GM23338 (cell line): ENCODE measurements at regions not wholly inside any gene's neighbourhood (a gene's known extent, or its start where the extent isn't known, plus 50 kb on each side); places are given as distances from the start of the nearest gene placed in this dataset.

Source experiments
- CTCF ChIP-seq, 2 experiments: fragments of 200-600 bp in 1 of 2; sonication (generic) in 1 of 2; conservative IDR thresholded peaks; 2 replicates each; pipeline versions ENCODE4 v1.5.1 to v1.6.1; 2016 to 2017; ENCODE audit warnings: antibody characterized with exemption in 2 of 2, low read depth in 2 of 2, mild to moderate bottlenecking in 2 of 2, moderate library complexity in 1 of 2
- JUNB ChIP-seq: IDR thresholded peaks from one replicate; pipeline ENCODE4 v1.6.1; 2016; ENCODE audit warnings: antibody characterized with exemption; ENCODE audit not compliant: unreplicated experiment
- STAT1 ChIP-seq: IDR thresholded peaks from one replicate; pipeline ENCODE4 v1.6.1; 2016; ENCODE audit warnings: antibody characterized with exemption; ENCODE audit not compliant: unreplicated experiment
- TF ChIP-seq, protein P1 (sequence below): fragments of 250-450 bp; sonication (Bioruptor Pico); IDR thresholded peaks from 2 replicates; pipeline ENCODE4 v1.5.0; 2020; ENCODE audit warnings: mild to moderate bottlenecking, moderate library complexity
- TF ChIP-seq, protein P2 (sequence below): IDR thresholded peaks from one replicate; pipeline ENCODE4 v1.6.1; 2018; ENCODE audit warnings: antibody characterized with exemption; ENCODE audit not compliant: unreplicated experiment

DNA sequence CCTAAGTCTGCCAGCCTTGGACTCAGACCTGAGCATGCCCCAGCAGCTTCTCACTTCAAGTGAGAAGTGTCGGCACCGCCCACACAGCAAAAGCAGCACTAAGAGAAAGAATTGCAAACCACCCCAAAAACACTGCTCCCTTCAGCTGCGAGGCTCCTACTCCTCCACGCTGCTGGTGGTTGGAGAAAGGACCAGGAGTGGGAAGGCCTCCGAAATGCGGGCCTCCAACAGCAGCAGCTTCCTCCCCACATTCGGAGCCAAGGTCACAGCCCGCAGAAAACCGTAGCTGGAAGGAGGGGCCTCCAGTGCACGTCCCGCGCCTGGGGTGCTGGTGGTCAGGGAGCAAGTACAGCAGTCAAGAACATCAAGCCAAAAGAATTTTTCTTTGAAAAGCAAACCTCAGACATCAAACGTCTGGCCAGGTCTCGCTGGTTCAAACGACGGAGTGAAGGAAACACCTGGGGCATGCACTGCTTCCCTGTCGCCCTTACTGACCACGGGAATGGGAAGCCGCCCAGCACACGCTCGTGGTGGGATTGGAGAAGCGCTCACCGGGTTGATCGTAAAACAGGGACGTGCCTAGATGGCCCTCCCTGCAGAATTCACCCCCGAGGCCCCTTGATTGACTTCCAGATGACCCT is 185.6 kb upstream of the CST7 start (continued):
- TF ChIP-seq, protein P1, sequence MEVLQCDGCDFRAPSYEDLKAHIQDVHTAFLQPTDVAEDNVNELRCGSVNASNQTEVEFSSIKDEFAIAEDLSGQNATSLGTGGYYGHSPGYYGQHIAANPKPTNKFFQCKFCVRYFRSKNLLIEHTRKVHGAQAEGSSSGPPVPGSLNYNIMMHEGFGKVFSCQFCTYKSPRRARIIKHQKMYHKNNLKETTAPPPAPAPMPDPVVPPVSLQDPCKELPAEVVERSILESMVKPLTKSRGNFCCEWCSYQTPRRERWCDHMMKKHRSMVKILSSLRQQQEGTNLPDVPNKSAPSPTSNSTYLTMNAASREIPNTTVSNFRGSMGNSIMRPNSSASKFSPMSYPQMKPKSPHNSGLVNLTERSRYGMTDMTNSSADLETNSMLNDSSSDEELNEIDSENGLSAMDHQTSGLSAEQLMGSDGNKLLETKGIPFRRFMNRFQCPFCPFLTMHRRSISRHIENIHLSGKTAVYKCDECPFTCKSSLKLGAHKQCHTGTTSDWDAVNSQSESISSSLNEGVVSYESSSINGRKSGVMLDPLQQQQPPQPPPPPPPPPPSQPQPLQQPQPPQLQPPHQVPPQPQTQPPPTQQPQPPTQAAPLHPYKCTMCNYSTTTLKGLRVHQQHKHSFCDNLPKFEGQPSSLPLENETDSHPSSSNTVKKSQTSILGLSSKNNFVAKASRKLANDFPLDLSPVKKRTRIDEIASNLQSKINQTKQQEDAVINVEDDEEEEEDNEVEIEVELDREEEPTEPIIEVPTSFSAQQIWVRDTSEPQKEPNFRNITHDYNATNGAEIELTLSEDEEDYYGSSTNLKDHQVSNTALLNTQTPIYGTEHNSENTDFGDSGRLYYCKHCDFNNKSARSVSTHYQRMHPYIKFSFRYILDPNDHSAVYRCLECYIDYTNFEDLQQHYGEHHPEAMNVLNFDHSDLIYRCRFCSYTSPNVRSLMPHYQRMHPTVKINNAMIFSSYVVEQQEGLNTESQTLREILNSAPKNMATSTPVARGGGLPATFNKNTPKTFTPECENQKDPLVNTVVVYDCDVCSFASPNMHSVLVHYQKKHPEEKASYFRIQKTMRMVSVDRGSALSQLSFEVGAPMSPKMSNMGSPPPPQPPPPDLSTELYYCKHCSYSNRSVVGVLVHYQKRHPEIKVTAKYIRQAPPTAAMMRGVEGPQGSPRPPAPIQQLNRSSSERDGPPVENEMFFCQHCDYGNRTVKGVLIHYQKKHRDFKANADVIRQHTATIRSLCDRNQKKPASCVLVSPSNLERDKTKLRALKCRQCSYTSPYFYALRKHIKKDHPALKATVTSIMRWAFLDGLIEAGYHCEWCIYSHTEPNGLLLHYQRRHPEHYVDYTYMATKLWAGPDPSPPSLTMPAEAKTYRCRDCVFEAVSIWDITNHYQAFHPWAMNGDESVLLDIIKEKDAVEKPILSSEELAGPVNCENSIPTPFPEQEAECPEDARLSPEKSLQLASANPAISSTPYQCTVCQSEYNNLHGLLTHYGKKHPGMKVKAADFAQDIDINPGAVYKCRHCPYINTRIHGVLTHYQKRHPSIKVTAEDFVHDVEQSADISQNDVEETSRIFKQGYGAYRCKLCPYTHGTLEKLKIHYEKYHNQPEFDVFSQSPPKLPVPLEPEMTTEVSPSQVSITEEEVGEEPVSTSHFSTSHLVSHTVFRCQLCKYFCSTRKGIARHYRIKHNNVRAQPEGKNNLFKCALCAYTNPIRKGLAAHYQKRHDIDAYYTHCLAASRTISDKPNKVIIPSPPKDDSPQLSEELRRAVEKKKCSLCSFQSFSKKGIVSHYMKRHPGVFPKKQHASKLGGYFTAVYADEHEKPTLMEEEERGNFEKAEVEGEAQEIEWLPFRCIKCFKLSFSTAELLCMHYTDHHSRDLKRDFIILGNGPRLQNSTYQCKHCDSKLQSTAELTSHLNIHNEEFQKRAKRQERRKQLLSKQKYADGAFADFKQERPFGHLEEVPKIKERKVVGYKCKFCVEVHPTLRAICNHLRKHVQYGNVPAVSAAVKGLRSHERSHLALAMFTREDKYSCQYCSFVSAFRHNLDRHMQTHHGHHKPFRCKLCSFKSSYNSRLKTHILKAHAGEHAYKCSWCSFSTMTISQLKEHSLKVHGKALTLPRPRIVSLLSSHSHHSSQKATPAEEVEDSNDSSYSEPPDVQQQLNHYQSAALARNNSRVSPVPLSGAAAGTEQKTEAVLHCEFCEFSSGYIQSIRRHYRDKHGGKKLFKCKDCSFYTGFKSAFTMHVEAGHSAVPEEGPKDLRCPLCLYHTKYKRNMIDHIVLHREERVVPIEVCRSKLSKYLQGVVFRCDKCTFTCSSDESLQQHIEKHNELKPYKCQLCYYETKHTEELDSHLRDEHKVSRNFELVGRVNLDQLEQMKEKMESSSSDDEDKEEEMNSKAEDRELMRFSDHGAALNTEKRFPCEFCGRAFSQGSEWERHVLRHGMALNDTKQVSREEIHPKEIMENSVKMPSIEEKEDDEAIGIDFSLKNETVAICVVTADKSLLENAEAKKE = no peak
- TF ChIP-seq, protein P2, sequence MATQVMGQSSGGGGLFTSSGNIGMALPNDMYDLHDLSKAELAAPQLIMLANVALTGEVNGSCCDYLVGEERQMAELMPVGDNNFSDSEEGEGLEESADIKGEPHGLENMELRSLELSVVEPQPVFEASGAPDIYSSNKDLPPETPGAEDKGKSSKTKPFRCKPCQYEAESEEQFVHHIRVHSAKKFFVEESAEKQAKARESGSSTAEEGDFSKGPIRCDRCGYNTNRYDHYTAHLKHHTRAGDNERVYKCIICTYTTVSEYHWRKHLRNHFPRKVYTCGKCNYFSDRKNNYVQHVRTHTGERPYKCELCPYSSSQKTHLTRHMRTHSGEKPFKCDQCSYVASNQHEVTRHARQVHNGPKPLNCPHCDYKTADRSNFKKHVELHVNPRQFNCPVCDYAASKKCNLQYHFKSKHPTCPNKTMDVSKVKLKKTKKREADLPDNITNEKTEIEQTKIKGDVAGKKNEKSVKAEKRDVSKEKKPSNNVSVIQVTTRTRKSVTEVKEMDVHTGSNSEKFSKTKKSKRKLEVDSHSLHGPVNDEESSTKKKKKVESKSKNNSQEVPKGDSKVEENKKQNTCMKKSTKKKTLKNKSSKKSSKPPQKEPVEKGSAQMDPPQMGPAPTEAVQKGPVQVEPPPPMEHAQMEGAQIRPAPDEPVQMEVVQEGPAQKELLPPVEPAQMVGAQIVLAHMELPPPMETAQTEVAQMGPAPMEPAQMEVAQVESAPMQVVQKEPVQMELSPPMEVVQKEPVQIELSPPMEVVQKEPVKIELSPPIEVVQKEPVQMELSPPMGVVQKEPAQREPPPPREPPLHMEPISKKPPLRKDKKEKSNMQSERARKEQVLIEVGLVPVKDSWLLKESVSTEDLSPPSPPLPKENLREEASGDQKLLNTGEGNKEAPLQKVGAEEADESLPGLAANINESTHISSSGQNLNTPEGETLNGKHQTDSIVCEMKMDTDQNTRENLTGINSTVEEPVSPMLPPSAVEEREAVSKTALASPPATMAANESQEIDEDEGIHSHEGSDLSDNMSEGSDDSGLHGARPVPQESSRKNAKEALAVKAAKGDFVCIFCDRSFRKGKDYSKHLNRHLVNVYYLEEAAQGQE = no peak
- TF ChIP-seq JUNB (no peak), STAT1 (no peak), CTCF (conservative IDR thresholded peaks at IDR 0.05; ENCODE audit: low read depth in 2 of 2) (no peak)
